CD1c-positive myeloid dendritic cell (primary cell): ENCODE measurements at regions not wholly inside any gene's neighbourhood (a gene's known extent, or its start where the extent isn't known, plus 50 kb on each side); places are given as distances from the start of the nearest gene placed in this dataset.
"Not testable (repeated sequence)": the region's sequence is repeated elsewhere in the genome, so short reads cannot be mapped to it uniquely, and the experiment has no call there.

Experiments used
- DNase-seq: peaks from one replicate; pipeline ENCODE4 v3.0.0-alpha.2; 2016; ENCODE audit errors: extremely low spot score

- no peak for DNase-seq
Observed at GRCh38 chr12:97616946-97617345, 154.3 kb downstream of the RMST start.

- DNase-seq, result no peak
Observed at GRCh38 chr12:97628962-97629361, 166.4 kb downstream of the RMST start.

- DNase-seq, result no peak
Observed at GRCh38 chr12:97629382-97629781, 166.8 kb downstream of the RMST start.

GRCh38 chr12:97630356-97630755 is 167.8 kb downstream of the RMST start:
- no peak for DNase-seq

- DNase-seq, result no peak
Observed at GRCh38 chr12:97630875-97631274, 168.3 kb downstream of the RMST start.

GRCh38 chr12:97637770-97638169 is 175.2 kb downstream of the RMST start:
- no peak for DNase-seq

- no peak for DNase-seq
Observed at GRCh38 chr12:97638739-97639138, 176.1 kb downstream of the RMST start.

GRCh38 chr12:97639702-97640101 is 177.1 kb downstream of the RMST start:
- DNase-seq, result no peak

- no peak for DNase-seq
Observed at GRCh38 chr12:97640826-97641225, 178.2 kb downstream of the RMST start.

- no peak for DNase-seq
Observed at GRCh38 chr12:97642911-97643310, 180.3 kb downstream of the RMST start.

- no peak for DNase-seq
Observed at GRCh38 chr12:97643924-97644323, 181.3 kb downstream of the RMST start.

GRCh38 chr12:97645726-97646125 is 183.1 kb downstream of the RMST start:
- DNase-seq, result no peak

- DNase-seq, result no peak
Observed at GRCh38 chr12:97647142-97647541, 184.5 kb downstream of the RMST start.

GRCh38 chr12:97650242-97650641 is 187.6 kb downstream of the RMST start:
- no peak for DNase-seq

- DNase-seq, result not testable (repeated sequence)
Observed at GRCh38 chr12:97656548-97656947, 193.9 kb downstream of the RMST start.

- no peak for DNase-seq
Observed at GRCh38 chr12:97659117-97659880, 196.7 kb downstream of the RMST start.

- DNase-seq, result no peak
Observed at GRCh38 chr12:97666263-97666662, 203.7 kb downstream of the RMST start.

- DNase-seq, result no peak
Observed at GRCh38 chr12:97672870-97673269, 210.3 kb downstream of the RMST start.

- DNase-seq, result no peak
Observed at GRCh38 chr12:97680751-97681150, 218.1 kb downstream of the RMST start.

GRCh38 chr12:97681612-97682504 is 219.3 kb downstream of the RMST start:
- no peak for DNase-seq

GRCh38 chr12:97685360-97685759 is 222.8 kb downstream of the RMST start:
- DNase-seq, result no peak

GRCh38 chr12:97701901-97702300 is 239.3 kb downstream of the RMST start:
- no peak for DNase-seq

- DNase-seq, result no peak
Observed at GRCh38 chr12:97711392-97711791, 248.8 kb downstream of the RMST start.
